GM12878 (cell line): ENCODE measurements at regions not wholly inside any gene's neighbourhood (a gene's known extent, or its start where the extent isn't known, plus 50 kb on each side); places are given as distances from the start of the nearest gene placed in this dataset.

Experiments
- BHLHE40 ChIP-seq, 2 experiments: fragments of 450-650 bp in 1 of 2; IDR thresholded peaks; 2 replicates each; pipeline ENCODE4 v1.6.1; 2011 to 2017; ENCODE audit warnings: low read depth in 2 of 2, borderline replicate concordance in 1 of 2, improper control_type of control experiment in 1 of 2, low read length in 1 of 2, mild to moderate bottlenecking in 1 of 2
- EED ChIP-seq: sonication (generic); IDR thresholded peaks from 2 replicates; pipeline ENCODE4 v1.6.1; 2016; ENCODE audit warnings: antibody characterized with exemption, low read depth
- EP300 ChIP-seq, 2 experiments: fragments of 150-350 bp in 1 of 2; IDR thresholded peaks; 2 replicates each; pipeline ENCODE4 v1.6.1; 2011 to 2012; ENCODE audit warnings: low read depth in 2 of 2, low read length in 2 of 2, borderline replicate concordance in 1 of 2, improper control_type of control experiment in 1 of 2, inconsistent platforms in 1 of 2; ENCODE audit not compliant: control insufficient read depth in 1 of 2
- FOXK2 ChIP-seq: fragments of 450-650 bp; IDR thresholded peaks from 2 replicates; pipeline ENCODE4 v1.6.1; 2017; ENCODE audit warnings: mild to moderate bottlenecking, moderate library complexity
- FOXM1 ChIP-seq: IDR thresholded peaks from 2 replicates; pipeline ENCODE4 v1.6.1; 2012; ENCODE audit warnings: low read depth, mild to moderate bottlenecking, inconsistent platforms, low read length, moderate library complexity
- MYC ChIP-seq: IDR thresholded peaks from 2 replicates; pipeline ENCODE4 v1.6.1; 2011; ENCODE audit warnings: mild to moderate bottlenecking, low read length, moderate library complexity, inconsistent platforms; ENCODE audit not compliant: insufficient read depth, insufficient replicate concordance, insufficient read length, severe bottlenecking
- NR2C2 ChIP-seq: IDR thresholded peaks from 2 replicates; pipeline ENCODE4 v1.6.1; 2011; ENCODE audit warnings: borderline replicate concordance, low read depth; ENCODE audit not compliant: control insufficient read depth, insufficient read length
- POLR2AphosphoS2 ChIP-seq: IDR thresholded peaks from 2 replicates; pipeline ENCODE4 v1.6.1; 2011; ENCODE audit warnings: low read depth, mild to moderate bottlenecking, low read length, improper control_type of control experiment, moderate library complexity
- POLR2AphosphoS5 ChIP-seq: IDR thresholded peaks from 2 replicates; pipeline ENCODE4 v1.6.1; 2011; ENCODE audit warnings: mild to moderate bottlenecking, low read length, inconsistent platforms
- TAF1 ChIP-seq: IDR thresholded peaks from 2 replicates; pipeline ENCODE4 v1.6.1; 2011; ENCODE audit warnings: mild to moderate bottlenecking, low read depth, low read length, borderline replicate concordance
- ZNF274 ChIP-seq: IDR thresholded peaks from one replicate; pipeline ENCODE4 v1.8.0; 2011; ENCODE audit not compliant: insufficient read length, insufficient read depth
- TF ChIP-seq, protein P1 (sequence below), 3 experiments: IDR thresholded peaks in 2 of 3; conservative IDR thresholded peaks in 1 of 3; 2 replicates each; pipeline ENCODE4 v1.5.1; 2011; ENCODE audit warnings: low read depth in 3 of 3, low read length in 3 of 3, mild to moderate bottlenecking in 3 of 3, control low read depth in 2 of 3, moderate library complexity in 2 of 3, inconsistent platforms in 1 of 3, mixed read lengths in 1 of 3; ENCODE audit not compliant: control insufficient read depth in 2 of 3, insufficient read depth in 1 of 3; ENCODE audit errors: extremely low read depth in 1 of 3
- TF ChIP-seq, protein P2 (sequence below): IDR thresholded peaks from 2 replicates; pipeline ENCODE4 v1.6.1; 2012; ENCODE audit warnings: low read depth, low read length, improper control_type of control experiment

DNA sequence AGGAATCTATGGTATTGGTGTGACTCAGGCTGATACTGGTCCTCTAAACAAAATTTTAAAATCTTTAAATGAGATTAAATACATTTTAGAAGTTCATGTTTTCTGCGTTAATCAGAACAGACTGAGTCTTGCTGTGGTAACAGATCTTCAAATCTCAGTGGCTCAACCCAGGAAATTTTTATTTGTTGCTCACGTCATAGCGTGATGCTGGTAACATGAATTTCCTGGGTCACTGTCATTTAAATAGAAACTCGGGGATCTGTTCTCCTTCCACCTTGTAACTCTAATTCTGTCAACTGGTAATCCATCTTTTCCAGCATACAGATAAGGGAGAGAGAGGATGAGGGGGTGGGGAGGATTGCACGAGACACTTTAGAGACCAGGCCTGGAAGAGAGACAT, 90.0 kb downstream of the CDC42EP3 start:
- TF ChIP-seq, protein P1, sequence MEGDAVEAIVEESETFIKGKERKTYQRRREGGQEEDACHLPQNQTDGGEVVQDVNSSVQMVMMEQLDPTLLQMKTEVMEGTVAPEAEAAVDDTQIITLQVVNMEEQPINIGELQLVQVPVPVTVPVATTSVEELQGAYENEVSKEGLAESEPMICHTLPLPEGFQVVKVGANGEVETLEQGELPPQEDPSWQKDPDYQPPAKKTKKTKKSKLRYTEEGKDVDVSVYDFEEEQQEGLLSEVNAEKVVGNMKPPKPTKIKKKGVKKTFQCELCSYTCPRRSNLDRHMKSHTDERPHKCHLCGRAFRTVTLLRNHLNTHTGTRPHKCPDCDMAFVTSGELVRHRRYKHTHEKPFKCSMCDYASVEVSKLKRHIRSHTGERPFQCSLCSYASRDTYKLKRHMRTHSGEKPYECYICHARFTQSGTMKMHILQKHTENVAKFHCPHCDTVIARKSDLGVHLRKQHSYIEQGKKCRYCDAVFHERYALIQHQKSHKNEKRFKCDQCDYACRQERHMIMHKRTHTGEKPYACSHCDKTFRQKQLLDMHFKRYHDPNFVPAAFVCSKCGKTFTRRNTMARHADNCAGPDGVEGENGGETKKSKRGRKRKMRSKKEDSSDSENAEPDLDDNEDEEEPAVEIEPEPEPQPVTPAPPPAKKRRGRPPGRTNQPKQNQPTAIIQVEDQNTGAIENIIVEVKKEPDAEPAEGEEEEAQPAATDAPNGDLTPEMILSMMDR (IDR thresholded peaks at IDR 0.05 in 2 of 3, conservative IDR thresholded peaks at IDR 0.05 in 1 of 3; ENCODE audit: control insufficient read depth in 2 of 3, extremely low read depth in 1 of 3, insufficient read depth in 1 of 3, low read depth in 3 of 3, low read length in 3 of 3), result no peak
- TF ChIP-seq POLR2AphosphoS5 (no peak), BHLHE40 (IDR thresholded peaks at IDR 0.05; ENCODE audit: borderline replicate concordance in 1 of 2, low read depth in 2 of 2, low read length in 1 of 2) (no peak), NR2C2 (no peak), MYC (no peak), POLR2AphosphoS2 (no peak), TAF1 (no peak), ZNF274 (no peak), EP300 (IDR thresholded peaks at IDR 0.05; ENCODE audit: borderline replicate concordance in 1 of 2, control insufficient read depth in 1 of 2, low read depth in 2 of 2, low read length in 2 of 2) (no peak), FOXM1 (no peak), EED (no peak), FOXK2 (no peak)
- TF ChIP-seq, protein P2, sequence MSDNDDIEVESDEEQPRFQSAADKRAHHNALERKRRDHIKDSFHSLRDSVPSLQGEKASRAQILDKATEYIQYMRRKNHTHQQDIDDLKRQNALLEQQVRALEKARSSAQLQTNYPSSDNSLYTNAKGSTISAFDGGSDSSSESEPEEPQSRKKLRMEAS, result no peak
